ENCODE measurements at regions not wholly inside any gene's neighbourhood (a gene's known extent, or its start where the extent isn't known, plus 50 kb on each side); places are given as distances from the start of the nearest gene placed in this dataset.
"Not testable (repeated sequence)": the region's sequence is repeated elsewhere in the genome, so short reads cannot be mapped to it uniquely, and the experiment has no call there.

GRCh38 chr14:105941226-105942166 lies 415.1 kb downstream of the TMEM121 start:
- no peak for DNase-seq
- no peaks in the 10 kb centered on the region for H3K27me3 ChIP-seq (replicated peaks; ENCODE audit: control insufficient read depth, insufficient read depth, low read length, poor library complexity, severe bottlenecking)
- no peaks in the 10 kb centered on the region for H3K36me3 ChIP-seq (ENCODE audit: control insufficient read depth, insufficient read depth, low read length)
- peaks cover 3% of the 10 kb centered on the region for H3K9me3 ChIP-seq (ENCODE audit: control insufficient read depth, low read length)
- H3K4me1 ChIP-seq (ENCODE audit: control insufficient read depth, insufficient read depth, low read length, poor library complexity, severe bottlenecking) = peaks cover 6% of the 10 kb centered on the region
- no peak overlapping the region for H3K4me3 ChIP-seq (ENCODE audit: insufficient read depth, low read depth, low read length, poor library complexity, severe bottlenecking)
- H3K27ac ChIP-seq (ENCODE audit: insufficient read depth, low read length, poor library complexity, severe bottlenecking) = no peak overlapping the region

- not testable (repeated sequence) for H3K9me3 ChIP-seq (ENCODE audit: control insufficient read depth, low read length); H3K4me3 ChIP-seq (ENCODE audit: insufficient read depth, low read depth, low read length, poor library complexity, severe bottlenecking); H3K27ac ChIP-seq (ENCODE audit: insufficient read depth, low read length, poor library complexity, severe bottlenecking); H3K4me1 ChIP-seq (ENCODE audit: control insufficient read depth, insufficient read depth, low read length, poor library complexity, severe bottlenecking); H3K27me3 ChIP-seq (replicated peaks; ENCODE audit: control insufficient read depth, insufficient read depth, low read length, poor library complexity, severe bottlenecking); DNase-seq; H3K36me3 ChIP-seq (ENCODE audit: control insufficient read depth, insufficient read depth, low read length)
These were observed 416.3 kb downstream of the TMEM121 start for GRCh38 chr14:105942725-105943124.

DNA sequence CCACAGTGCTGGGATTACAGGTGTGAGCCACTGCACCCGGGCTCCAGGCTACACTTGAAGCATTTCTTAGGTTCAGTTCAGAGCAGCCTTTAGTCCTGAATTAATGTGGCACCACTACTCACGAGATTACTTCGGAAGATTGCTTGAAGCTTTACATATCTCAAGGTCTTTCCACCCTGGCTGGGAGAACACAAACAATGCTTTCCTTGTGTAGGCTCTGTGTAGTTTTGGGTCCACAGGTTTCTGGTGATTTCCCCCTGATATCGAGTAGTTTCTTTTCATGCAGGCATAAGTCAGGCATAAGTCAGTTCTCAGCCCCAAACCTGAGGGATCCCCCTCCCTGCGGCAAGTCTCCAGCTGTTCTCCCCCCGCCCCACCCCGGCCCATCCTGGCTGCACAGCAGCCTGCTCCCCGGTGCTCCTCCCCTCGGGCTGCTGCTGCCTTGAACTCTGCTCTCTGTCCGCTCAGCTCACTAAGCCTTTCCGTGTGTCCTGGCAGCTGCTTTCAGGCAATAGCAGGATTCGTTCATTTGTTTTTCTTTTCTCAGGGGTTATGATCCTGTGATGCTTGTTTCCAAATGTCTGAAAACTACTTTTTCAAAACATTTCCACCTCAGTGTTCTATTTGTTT lies 417.7 kb downstream of the TMEM121 start:
- no peak for DNase-seq
- Histone ChIP-seq H3K4me1 (ENCODE audit: control insufficient read depth, insufficient read depth, low read length, poor library complexity, severe bottlenecking) (peaks cover 6% of the 10 kb centered on the region), H3K27ac (ENCODE audit: insufficient read depth, low read length, poor library complexity, severe bottlenecking) (no peak overlapping the region), H3K9me3 (ENCODE audit: control insufficient read depth, low read length) (no peaks in the 10 kb centered on the region), H3K4me3 (ENCODE audit: insufficient read depth, low read depth, low read length, poor library complexity, severe bottlenecking) (no peak overlapping the region), H3K27me3 (replicated peaks; ENCODE audit: control insufficient read depth, insufficient read depth, low read length, poor library complexity, severe bottlenecking) (no peaks in the 10 kb centered on the region), H3K36me3 (ENCODE audit: control insufficient read depth, insufficient read depth, low read length) (no peaks in the 10 kb centered on the region)

- no peak overlapping the region for H3K4me3 ChIP-seq (ENCODE audit: insufficient read depth, low read depth, low read length, poor library complexity, severe bottlenecking)
- no peaks in the 10 kb centered on the region for H3K9me3 ChIP-seq (ENCODE audit: control insufficient read depth, low read length)
- peak; percentile 29 to 59 (median 41) for DNase-seq
- peaks cover 6% of the 10 kb centered on the region for H3K4me1 ChIP-seq (ENCODE audit: control insufficient read depth, insufficient read depth, low read length, poor library complexity, severe bottlenecking)
- H3K27ac ChIP-seq (ENCODE audit: insufficient read depth, low read length, poor library complexity, severe bottlenecking) = no peak overlapping the region
- no peaks in the 10 kb centered on the region for H3K36me3 ChIP-seq (ENCODE audit: control insufficient read depth, insufficient read depth, low read length)
- H3K27me3 ChIP-seq (replicated peaks; ENCODE audit: control insufficient read depth, insufficient read depth, low read length, poor library complexity, severe bottlenecking) = no peaks in the 10 kb centered on the region
These were observed 418.5 kb downstream of the TMEM121 start for GRCh38 chr14:105944632-105945610.

DNA sequence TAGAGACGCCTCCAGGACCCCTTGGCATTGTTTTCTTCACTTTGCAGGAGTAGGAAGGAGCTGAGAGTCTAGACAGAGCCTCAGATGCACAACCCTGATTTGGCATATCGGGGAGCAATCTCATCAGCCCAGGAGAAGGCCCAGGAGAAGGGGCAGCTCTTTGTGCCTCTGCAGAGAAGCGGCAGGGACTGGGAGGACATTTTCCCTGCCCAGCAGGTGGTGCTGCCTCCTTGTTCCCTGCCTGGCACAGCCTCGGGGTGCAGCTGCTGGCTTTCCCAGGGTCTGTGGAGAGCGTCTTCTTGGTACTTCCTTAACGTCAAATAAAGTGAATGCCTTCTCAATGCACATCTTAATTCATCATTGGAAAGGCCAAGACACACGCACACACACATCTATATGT lies 419.5 kb downstream of the TMEM121 start:
- Histone ChIP-seq H3K36me3 (ENCODE audit: control insufficient read depth, insufficient read depth, low read length) (no peaks in the 10 kb centered on the region), H3K9me3 (ENCODE audit: control insufficient read depth, low read length) (no peaks in the 10 kb centered on the region), H3K27me3 (replicated peaks; ENCODE audit: control insufficient read depth, insufficient read depth, low read length, poor library complexity, severe bottlenecking) (no peaks in the 10 kb centered on the region), H3K4me3 (ENCODE audit: insufficient read depth, low read depth, low read length, poor library complexity, severe bottlenecking) (no peak overlapping the region), H3K27ac (ENCODE audit: insufficient read depth, low read length, poor library complexity, severe bottlenecking) (no peak overlapping the region), H3K4me1 (ENCODE audit: control insufficient read depth, insufficient read depth, low read length, poor library complexity, severe bottlenecking) (peaks cover 6% of the 10 kb centered on the region)
- no peak for DNase-seq

DNA sequence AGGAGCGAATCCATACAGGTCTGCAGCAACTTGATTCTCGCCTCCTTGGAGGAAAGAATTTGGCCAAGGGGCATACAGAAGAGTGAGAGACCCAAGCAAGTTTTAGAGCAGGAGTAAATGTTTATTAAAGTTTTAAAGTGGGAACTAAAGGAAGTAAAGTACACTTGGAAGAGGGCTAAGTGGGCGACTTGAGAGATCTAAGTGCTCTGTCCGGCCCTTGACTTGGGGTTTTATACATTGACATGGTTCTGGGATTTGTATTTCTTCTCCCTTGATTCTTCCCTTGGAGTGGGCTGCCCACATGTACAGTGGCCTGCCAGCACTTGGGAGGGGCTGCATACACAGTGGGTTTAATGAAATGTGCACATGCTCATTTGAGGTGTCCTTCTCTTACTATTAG lies 421.2 kb downstream of the TMEM121 start:
- Histone ChIP-seq H3K4me1 (ENCODE audit: control insufficient read depth, insufficient read depth, low read length, poor library complexity, severe bottlenecking) (peaks cover 6% of the 10 kb centered on the region), H3K9me3 (ENCODE audit: control insufficient read depth, low read length) (no peaks in the 10 kb centered on the region), H3K27ac (ENCODE audit: insufficient read depth, low read length, poor library complexity, severe bottlenecking) (no peak overlapping the region), H3K27me3 (replicated peaks; ENCODE audit: control insufficient read depth, insufficient read depth, low read length, poor library complexity, severe bottlenecking) (no peaks in the 10 kb centered on the region), H3K36me3 (ENCODE audit: control insufficient read depth, insufficient read depth, low read length) (no peaks in the 10 kb centered on the region), H3K4me3 (ENCODE audit: insufficient read depth, low read depth, low read length, poor library complexity, severe bottlenecking) (no peak overlapping the region)
- DNase-seq = no peak

GRCh38 chr14:105948955-105949354 lies 422.6 kb downstream of the TMEM121 start:
- not testable (repeated sequence) for H3K36me3 ChIP-seq (ENCODE audit: control insufficient read depth, insufficient read depth, low read length); DNase-seq; H3K27ac ChIP-seq (ENCODE audit: insufficient read depth, low read length, poor library complexity, severe bottlenecking); H3K4me1 ChIP-seq (ENCODE audit: control insufficient read depth, insufficient read depth, low read length, poor library complexity, severe bottlenecking); H3K9me3 ChIP-seq (ENCODE audit: control insufficient read depth, low read length); H3K4me3 ChIP-seq (ENCODE audit: insufficient read depth, low read depth, low read length, poor library complexity, severe bottlenecking); H3K27me3 ChIP-seq (replicated peaks; ENCODE audit: control insufficient read depth, insufficient read depth, low read length, poor library complexity, severe bottlenecking)

- not testable (repeated sequence) for H3K27ac ChIP-seq (ENCODE audit: insufficient read depth, low read length, poor library complexity, severe bottlenecking); DNase-seq; H3K9me3 ChIP-seq (ENCODE audit: control insufficient read depth, low read length); H3K4me3 ChIP-seq (ENCODE audit: insufficient read depth, low read depth, low read length, poor library complexity, severe bottlenecking); H3K27me3 ChIP-seq (replicated peaks; ENCODE audit: control insufficient read depth, insufficient read depth, low read length, poor library complexity, severe bottlenecking); H3K36me3 ChIP-seq (ENCODE audit: control insufficient read depth, insufficient read depth, low read length); H3K4me1 ChIP-seq (ENCODE audit: control insufficient read depth, insufficient read depth, low read length, poor library complexity, severe bottlenecking)
These were observed 424.0 kb downstream of the TMEM121 start for GRCh38 chr14:105950364-105950892.

- no peak for DNase-seq
- H3K4me3 ChIP-seq (ENCODE audit: insufficient read depth, low read depth, low read length, poor library complexity, severe bottlenecking) = no peak overlapping the region
These were observed 425.0 kb downstream of the TMEM121 start for GRCh38 chr14:105951399-105951798.

More at GRCh38 chr14:105951399-105951798, 425.0 kb downstream of the TMEM121 start:
- Histone ChIP-seq H3K9me3 (ENCODE audit: control insufficient read depth, low read length) (no peaks in the 10 kb centered on the region), H3K27me3 (replicated peaks; ENCODE audit: control insufficient read depth, insufficient read depth, low read length, poor library complexity, severe bottlenecking) (no peaks in the 10 kb centered on the region), H3K36me3 (ENCODE audit: control insufficient read depth, insufficient read depth, low read length) (no peaks in the 10 kb centered on the region), H3K4me1 (ENCODE audit: control insufficient read depth, insufficient read depth, low read length, poor library complexity, severe bottlenecking) (no peaks in the 10 kb centered on the region), H3K27ac (ENCODE audit: insufficient read depth, low read length, poor library complexity, severe bottlenecking) (no peak overlapping the region)

All from effector memory CD4-positive, alpha-beta T cell (primary cell).